Neural crest cell (in vitro differentiated cells): ENCODE measurements at regions not wholly inside any gene's neighbourhood (a gene's known extent, or its start where the extent isn't known, plus 50 kb on each side); places are given as distances from the start of the nearest gene placed in this dataset.
"Not testable (repeated sequence)": the region's sequence is repeated elsewhere in the genome, so short reads cannot be mapped to it uniquely, and the experiment has no call there.

Source experiments
- DNase-seq: peaks from one replicate; pipeline ENCODE4 v3.0.0; 2021; ENCODE audit warnings: low read depth, mixed read lengths, low spot score
- H3K27ac Mint-ChIP-seq: one replicate; pipeline ENCODE4 v1.8.0; 2021; ENCODE audit warnings: mild to moderate bottlenecking, mixed read lengths; ENCODE audit not compliant: unreplicated experiment
- H3K27me3 Mint-ChIP-seq: 2 replicates; pipeline ENCODE4 v1.8.0; 2021; ENCODE audit warnings: low read depth, mild to moderate bottlenecking, mixed read lengths
- H3K36me3 Mint-ChIP-seq: 2 replicates; pipeline ENCODE4 v1.8.0; 2021; ENCODE audit warnings: low read depth, mild to moderate bottlenecking, mixed read lengths
- H3K4me1 Mint-ChIP-seq: 2 replicates; pipeline ENCODE4 v1.8.0; 2021; ENCODE audit warnings: mixed read lengths
- H3K4me3 Mint-ChIP-seq: one replicate; pipeline ENCODE4 v1.8.0; 2021; ENCODE audit warnings: mild to moderate bottlenecking, mixed read lengths
- H3K9me3 Mint-ChIP-seq: 2 replicates; pipeline ENCODE4 v1.8.0; 2021; ENCODE audit warnings: mixed read lengths
- TF ChIP-seq, protein P1 (sequence below): fragments of 200-600 bp; sonication (generic); conservative IDR thresholded peaks from 2 replicates; pipeline ENCODE4 v1.5.0; 2021; ENCODE audit warnings: antibody characterized with exemption, mild to moderate bottlenecking

DNA sequence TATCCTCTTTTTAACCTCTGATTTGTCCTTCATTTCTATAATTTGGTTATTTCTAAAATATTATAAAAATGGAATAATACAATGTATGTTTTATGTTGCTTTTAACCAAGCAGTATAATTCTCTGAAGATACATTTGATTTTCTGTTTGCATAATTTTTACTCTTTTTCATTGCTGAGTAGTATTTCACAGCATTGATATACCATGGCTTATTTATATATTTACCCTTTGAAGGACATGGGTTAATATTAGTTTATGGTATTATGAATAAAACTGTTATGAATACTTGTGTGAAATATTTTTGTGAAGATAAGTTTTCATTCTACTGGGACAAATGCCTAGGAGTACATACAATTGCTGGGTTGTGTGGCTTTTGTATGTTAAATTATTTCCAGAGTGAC is 748.6 kb downstream of the TENT5A start:
- H3K27ac Mint-ChIP-seq, result no peak overlapping the region

DNA sequence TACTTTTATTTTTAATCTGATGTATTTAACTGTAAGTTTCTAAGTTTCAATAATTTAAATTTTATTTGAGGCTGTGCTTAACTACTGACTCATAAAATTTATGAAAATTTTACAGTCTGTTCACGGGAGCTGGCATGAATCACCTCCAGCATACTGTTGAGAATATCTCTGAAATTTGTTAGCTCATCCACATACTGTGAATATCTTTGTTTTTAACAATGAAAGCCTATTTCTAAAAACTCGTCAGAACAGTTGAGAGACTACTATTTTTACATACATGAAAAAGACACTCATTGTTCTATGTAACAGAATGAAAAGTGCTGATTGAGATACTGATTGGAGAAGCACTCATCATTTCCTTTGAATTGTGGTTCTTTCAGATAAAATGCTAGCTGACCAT is 749.3 kb downstream of the TENT5A start:
- DNase-seq, result no peak
- Mint-ChIP-seq H3K4me1 (no peaks in the 10 kb centered on the region), H3K9me3 (peaks cover 3% of the 10 kb centered on the region), H3K27ac (no peak overlapping the region), H3K4me3 (no peak overlapping the region), H3K27me3 (no peaks in the 10 kb centered on the region), H3K36me3 (no peaks in the 10 kb centered on the region)
- TF ChIP-seq, protein P1, sequence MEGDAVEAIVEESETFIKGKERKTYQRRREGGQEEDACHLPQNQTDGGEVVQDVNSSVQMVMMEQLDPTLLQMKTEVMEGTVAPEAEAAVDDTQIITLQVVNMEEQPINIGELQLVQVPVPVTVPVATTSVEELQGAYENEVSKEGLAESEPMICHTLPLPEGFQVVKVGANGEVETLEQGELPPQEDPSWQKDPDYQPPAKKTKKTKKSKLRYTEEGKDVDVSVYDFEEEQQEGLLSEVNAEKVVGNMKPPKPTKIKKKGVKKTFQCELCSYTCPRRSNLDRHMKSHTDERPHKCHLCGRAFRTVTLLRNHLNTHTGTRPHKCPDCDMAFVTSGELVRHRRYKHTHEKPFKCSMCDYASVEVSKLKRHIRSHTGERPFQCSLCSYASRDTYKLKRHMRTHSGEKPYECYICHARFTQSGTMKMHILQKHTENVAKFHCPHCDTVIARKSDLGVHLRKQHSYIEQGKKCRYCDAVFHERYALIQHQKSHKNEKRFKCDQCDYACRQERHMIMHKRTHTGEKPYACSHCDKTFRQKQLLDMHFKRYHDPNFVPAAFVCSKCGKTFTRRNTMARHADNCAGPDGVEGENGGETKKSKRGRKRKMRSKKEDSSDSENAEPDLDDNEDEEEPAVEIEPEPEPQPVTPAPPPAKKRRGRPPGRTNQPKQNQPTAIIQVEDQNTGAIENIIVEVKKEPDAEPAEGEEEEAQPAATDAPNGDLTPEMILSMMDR, result no peak

More for the DNA sequence above, 748.6 kb downstream of the TENT5A start:
- H3K36me3 Mint-ChIP-seq, result no peaks in the 10 kb centered on the region
- H3K4me1 Mint-ChIP-seq, result no peaks in the 10 kb centered on the region
- TF ChIP-seq, protein P1, result no peak
- no peak for DNase-seq
- no peak overlapping the region for H3K4me3 Mint-ChIP-seq
- peaks cover 3% of the 10 kb centered on the region for H3K9me3 Mint-ChIP-seq
- no peaks in the 10 kb centered on the region for H3K27me3 Mint-ChIP-seq

DNA sequence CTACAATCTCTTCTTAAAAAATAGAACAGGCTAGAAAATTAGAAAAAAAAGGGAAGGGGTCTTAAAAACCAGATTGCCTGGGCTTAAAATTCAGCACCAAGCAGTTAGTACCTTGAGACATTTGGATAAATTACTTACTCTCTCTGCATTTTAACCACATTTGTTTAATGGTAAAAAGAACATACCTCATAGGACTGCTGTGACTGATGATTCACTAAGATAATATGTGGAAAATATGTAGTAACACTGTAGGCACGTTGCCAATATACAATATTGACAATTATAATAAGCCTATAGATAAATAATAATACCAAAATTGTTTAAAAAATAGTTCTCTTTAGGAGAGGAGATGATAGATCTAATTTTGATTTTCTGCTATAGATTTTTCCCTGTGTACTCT is 750.4 kb downstream of the TENT5A start:
- no peaks in the 10 kb centered on the region for H3K27me3 Mint-ChIP-seq
- no peak overlapping the region for H3K27ac Mint-ChIP-seq
- peaks cover 3% of the 10 kb centered on the region for H3K9me3 Mint-ChIP-seq
- no peak for DNase-seq
- no peak overlapping the region for H3K4me3 Mint-ChIP-seq
- H3K36me3 Mint-ChIP-seq, result no peaks in the 10 kb centered on the region
- TF ChIP-seq, protein P1, result no peak
- no peaks in the 10 kb centered on the region for H3K4me1 Mint-ChIP-seq

DNA sequence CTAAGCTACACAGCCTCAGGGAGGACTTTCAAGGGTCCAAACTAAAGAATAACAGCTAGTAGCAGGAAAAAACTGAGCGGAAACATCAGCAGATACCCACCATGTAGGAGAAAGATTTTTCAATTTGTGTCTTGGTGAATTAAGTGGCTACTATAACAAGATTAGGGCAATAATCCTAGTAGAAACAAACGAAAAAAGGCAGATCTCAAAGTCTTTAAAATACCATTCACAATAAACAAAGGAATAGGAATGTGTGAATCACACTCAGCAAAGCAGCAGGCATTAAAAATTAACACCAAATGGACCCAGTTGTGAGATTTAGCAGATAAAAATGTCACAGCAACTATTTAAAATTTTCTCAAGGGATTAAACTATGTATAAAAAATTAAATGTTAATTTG is 761.2 kb downstream of the TENT5A start:
- H3K36me3 Mint-ChIP-seq, result peaks cover 3% of the 10 kb centered on the region
- peaks cover 3% of the 10 kb centered on the region for H3K9me3 Mint-ChIP-seq
- DNase-seq, result no peak
- no peak overlapping the region for H3K27ac Mint-ChIP-seq
- no peaks in the 10 kb centered on the region for H3K27me3 Mint-ChIP-seq
- H3K4me3 Mint-ChIP-seq, result no peak overlapping the region
- H3K4me1 Mint-ChIP-seq, result no peaks in the 10 kb centered on the region
- TF ChIP-seq, protein P1, result no peak

DNA sequence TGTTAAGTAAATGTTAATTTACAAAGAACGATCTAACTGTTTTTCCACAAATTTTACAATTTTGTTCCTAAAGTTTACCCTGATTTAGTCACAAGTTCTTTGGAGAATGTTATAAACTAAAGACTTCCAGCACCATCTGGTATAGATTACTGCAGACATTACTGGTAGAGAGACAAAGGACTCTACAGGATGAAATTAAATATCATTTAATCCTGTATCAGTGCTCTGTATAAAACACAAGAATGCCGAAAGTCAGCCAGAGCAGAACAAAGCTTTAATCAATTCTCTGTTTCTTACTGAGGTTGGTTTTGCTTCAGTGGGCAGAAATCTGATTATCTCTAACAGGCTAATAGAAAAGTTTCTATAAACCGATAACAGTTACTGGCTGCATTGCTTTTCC is 763.6 kb downstream of the TENT5A start:
- H3K4me3 Mint-ChIP-seq, result no peak overlapping the region
- no peak for DNase-seq
- H3K4me1 Mint-ChIP-seq, result no peaks in the 10 kb centered on the region
- TF ChIP-seq, protein P1, result no peak
- no peaks in the 10 kb centered on the region for H3K36me3 Mint-ChIP-seq
- H3K27ac Mint-ChIP-seq, result no peak overlapping the region
- no peaks in the 10 kb centered on the region for H3K9me3 Mint-ChIP-seq
- H3K27me3 Mint-ChIP-seq, result no peaks in the 10 kb centered on the region

DNA sequence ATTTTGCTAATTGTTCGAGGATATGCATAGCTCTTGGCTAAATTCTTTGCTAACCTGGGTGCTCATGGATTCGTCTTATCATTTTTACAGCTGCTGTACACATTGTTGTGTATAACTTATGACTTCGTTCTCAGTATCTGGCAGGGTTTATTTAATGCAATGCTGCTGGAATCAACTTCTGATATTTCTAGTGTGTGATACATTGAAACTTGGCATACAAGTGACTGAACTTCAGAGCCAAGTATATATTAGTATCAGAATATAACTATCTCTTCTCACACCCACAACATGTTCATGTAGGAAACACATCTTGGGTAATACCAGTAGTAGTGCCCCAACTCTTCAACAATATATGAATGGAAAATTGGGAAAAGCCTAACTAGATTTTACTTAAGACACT is 764.2 kb downstream of the TENT5A start:
- Mint-ChIP-seq H3K27me3 (no peaks in the 10 kb centered on the region), H3K36me3 (no peaks in the 10 kb centered on the region)

DNA sequence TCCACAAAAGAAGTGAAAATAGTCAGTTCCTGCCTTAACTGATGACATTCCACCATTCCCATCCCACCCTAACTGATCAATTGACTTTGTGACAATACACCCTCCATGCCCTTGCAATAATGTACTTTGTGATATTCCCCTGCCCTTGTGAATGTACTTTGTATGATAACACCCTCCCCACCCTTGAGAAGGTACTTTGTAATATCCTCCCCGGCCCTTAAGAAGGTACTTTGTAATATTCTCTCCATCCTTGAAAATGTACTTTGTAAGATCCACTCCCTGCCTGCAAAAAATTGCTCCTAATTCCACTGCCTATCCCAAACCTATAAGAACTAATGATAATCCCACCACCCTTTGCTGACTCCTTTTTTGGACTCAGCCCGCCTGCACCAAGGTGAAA is 771.3 kb downstream of the TENT5A start:
- not testable (repeated sequence) for H3K4me1 Mint-ChIP-seq, H3K36me3 Mint-ChIP-seq, H3K9me3 Mint-ChIP-seq, DNase-seq, H3K4me3 Mint-ChIP-seq, H3K27ac Mint-ChIP-seq, H3K27me3 Mint-ChIP-seq

More for the DNA sequence above, 764.2 kb downstream of the TENT5A start:
- no peak for DNase-seq
- TF ChIP-seq, protein P1, result no peak
- Mint-ChIP-seq H3K4me1 (no peaks in the 10 kb centered on the region), H3K27ac (no peak overlapping the region), H3K9me3 (no peaks in the 10 kb centered on the region), H3K4me3 (no peak overlapping the region)
